ENCODE measurements at regions not wholly inside any gene's neighbourhood (a gene's known extent, or its start where the extent isn't known, plus 50 kb on each side); places are given as distances from the start of the nearest gene placed in this dataset.

DNA sequence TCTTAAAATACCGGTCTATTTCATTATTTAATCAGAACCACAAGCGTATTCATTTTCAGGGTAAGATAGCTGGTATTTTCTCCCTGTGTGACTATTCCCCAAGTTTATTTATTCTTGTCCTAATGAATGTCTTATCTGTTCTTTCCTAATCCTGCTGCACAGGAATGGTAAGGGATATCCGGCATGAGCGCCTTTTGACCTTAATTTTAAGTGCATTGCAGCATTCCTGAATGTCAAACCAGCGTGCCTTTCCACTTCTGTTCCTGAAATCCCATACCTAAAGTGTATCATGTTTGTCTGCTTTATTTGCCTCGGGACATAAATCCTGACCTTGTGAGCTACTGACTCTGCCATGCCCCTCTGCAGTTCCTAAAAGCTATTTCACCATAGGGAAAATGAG lies 1713.2 kb upstream of the FLRT2 start:
- DNase-seq = no peak
- ATAC-seq = no peak
- Mint-ChIP-seq H3K27me3 (ENCODE audit: low read depth) (no peaks in the 10 kb centered on the region), H3K4me3 (no peak overlapping the region), H3K4me1 (ENCODE audit: low read depth) (no peaks in the 10 kb centered on the region), H3K36me3 (ENCODE audit: insufficient read depth) (no peaks in the 10 kb centered on the region), H3K9me3 (peaks cover 11% of the 10 kb centered on the region)

GRCh38 chr14:83825843-83826242 lies 1704.1 kb upstream of the FLRT2 start:
- peaks cover 21% of the 10 kb centered on the region for H3K9me3 Mint-ChIP-seq
- H3K4me3 Mint-ChIP-seq = no peak overlapping the region
- DNase-seq (no peak), ATAC-seq (no peak)
- H3K36me3 Mint-ChIP-seq (ENCODE audit: insufficient read depth) = no peaks in the 10 kb centered on the region
- H3K27me3 Mint-ChIP-seq (ENCODE audit: low read depth) = no peaks in the 10 kb centered on the region
- no peaks in the 10 kb centered on the region for H3K4me1 Mint-ChIP-seq (ENCODE audit: low read depth)

- no peak for ATAC-seq
- Mint-ChIP-seq H3K4me1 (ENCODE audit: low read depth) (no peaks in the 10 kb centered on the region), H3K36me3 (ENCODE audit: insufficient read depth) (no peaks in the 10 kb centered on the region), H3K27me3 (ENCODE audit: low read depth) (no peaks in the 10 kb centered on the region), H3K9me3 (peaks cover 17% of the 10 kb centered on the region), H3K4me3 (no peak overlapping the region)
- DNase-seq = no peak
Measured at GRCh38 chr14:83826838-83827237, 1703.1 kb upstream of the FLRT2 start.

DNA sequence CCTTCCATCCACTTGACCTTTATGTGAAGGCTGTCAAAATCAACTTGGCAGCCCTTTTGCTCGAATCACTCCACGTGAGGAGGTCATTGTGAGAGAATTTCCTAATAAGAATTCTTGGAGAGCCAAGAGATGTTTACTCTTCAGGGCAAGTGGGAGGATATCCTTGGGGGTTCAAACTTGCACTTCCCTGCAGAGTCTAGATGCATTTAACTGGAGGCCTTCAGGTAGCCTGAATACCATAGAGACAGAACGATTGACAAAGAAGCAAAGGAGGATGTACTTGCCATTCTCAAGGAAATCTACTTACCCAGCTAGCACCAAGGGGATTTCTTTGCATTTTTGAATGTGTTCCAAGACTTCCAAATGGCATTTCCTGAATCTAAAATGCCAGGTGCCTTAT lies 1702.6 kb upstream of the FLRT2 start:
- Mint-ChIP-seq H3K36me3 (ENCODE audit: insufficient read depth) (no peaks in the 10 kb centered on the region), H3K4me1 (ENCODE audit: low read depth) (no peaks in the 10 kb centered on the region), H3K9me3 (peaks cover 16% of the 10 kb centered on the region), H3K4me3 (no peak overlapping the region), H3K27me3 (ENCODE audit: low read depth) (no peaks in the 10 kb centered on the region)
- ATAC-seq = no peak
- no peak for DNase-seq

DNA sequence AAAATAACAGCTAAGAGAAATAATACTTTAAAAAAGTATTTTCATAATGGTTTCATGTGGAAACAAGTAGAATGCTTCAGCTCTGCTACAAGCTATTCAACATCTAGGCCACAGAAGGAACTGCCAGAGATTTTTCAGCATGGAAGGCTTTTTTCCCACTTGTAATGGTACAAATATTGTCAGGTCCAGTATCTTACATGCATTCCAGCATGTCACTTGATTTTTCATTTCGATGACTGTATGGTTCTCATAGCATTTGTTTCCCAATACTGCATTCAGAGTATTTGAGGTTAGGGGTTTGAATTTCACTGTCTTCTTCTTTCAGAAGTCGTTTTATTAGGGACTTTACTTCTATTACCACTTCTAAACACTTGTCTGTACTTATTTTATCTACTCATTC lies 1701.5 kb upstream of the FLRT2 start:
- DNase-seq = no peak
- H3K4me1 Mint-ChIP-seq (ENCODE audit: low read depth) = no peaks in the 10 kb centered on the region
- H3K36me3 Mint-ChIP-seq (ENCODE audit: insufficient read depth) = no peaks in the 10 kb centered on the region
- H3K4me3 Mint-ChIP-seq = no peak overlapping the region
- no peaks in the 10 kb centered on the region for H3K27me3 Mint-ChIP-seq (ENCODE audit: low read depth)
- peaks cover 13% of the 10 kb centered on the region for H3K9me3 Mint-ChIP-seq
- ATAC-seq = no peak

DNA sequence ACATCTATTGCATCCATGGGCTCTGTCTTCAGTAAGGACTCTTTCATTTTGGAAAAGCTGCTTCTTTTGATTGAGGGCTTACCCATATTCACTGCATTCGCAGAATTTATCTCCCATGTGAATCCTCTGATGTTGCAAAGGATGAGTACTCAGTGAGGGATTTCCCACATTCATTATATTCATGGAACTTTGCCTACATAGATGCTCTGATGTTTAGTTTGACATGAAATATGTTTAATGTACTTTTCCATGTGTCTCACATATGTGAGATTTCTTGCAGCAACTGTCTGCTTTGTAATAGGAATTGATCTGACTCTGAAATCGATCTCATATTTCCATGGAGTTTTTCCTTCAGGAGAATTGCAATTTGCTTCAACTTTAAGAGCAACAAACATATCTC lies 1699.6 kb upstream of the FLRT2 start:
- H3K36me3 Mint-ChIP-seq (ENCODE audit: insufficient read depth) = no peaks in the 10 kb centered on the region
- H3K4me3 Mint-ChIP-seq = no peak overlapping the region
- ATAC-seq (no peak), DNase-seq (no peak)
- no peaks in the 10 kb centered on the region for H3K4me1 Mint-ChIP-seq (ENCODE audit: low read depth)
- no peaks in the 10 kb centered on the region for H3K27me3 Mint-ChIP-seq (ENCODE audit: low read depth)
- peaks cover 13% of the 10 kb centered on the region for H3K9me3 Mint-ChIP-seq

- ATAC-seq = no peak
- Mint-ChIP-seq H3K9me3 (peaks cover 8% of the 10 kb centered on the region), H3K36me3 (ENCODE audit: insufficient read depth) (no peaks in the 10 kb centered on the region), H3K27me3 (ENCODE audit: low read depth) (no peaks in the 10 kb centered on the region), H3K4me1 (ENCODE audit: low read depth) (no peaks in the 10 kb centered on the region), H3K4me3 (no peak overlapping the region)
- DNase-seq = no peak
Measured at GRCh38 chr14:83838226-83838625, 1691.7 kb upstream of the FLRT2 start.

GRCh38 chr14:83842547-83842946 lies 1687.4 kb upstream of the FLRT2 start:
- Mint-ChIP-seq H3K36me3 (ENCODE audit: insufficient read depth) (no peaks in the 10 kb centered on the region), H3K27me3 (ENCODE audit: low read depth) (no peaks in the 10 kb centered on the region), H3K4me3 (no peak overlapping the region), H3K4me1 (ENCODE audit: low read depth) (no peaks in the 10 kb centered on the region), H3K9me3 (peaks cover 8% of the 10 kb centered on the region)
- DNase-seq (no peak), ATAC-seq (no peak)

GRCh38 chr14:83847102-83847501 lies 1682.8 kb upstream of the FLRT2 start:
- H3K4me1 Mint-ChIP-seq (ENCODE audit: low read depth) = no peaks in the 10 kb centered on the region
- H3K27me3 Mint-ChIP-seq (ENCODE audit: low read depth) = no peaks in the 10 kb centered on the region
- no peak overlapping the region for H3K4me3 Mint-ChIP-seq
- H3K9me3 Mint-ChIP-seq = peaks cover 11% of the 10 kb centered on the region
- H3K36me3 Mint-ChIP-seq (ENCODE audit: insufficient read depth) = no peaks in the 10 kb centered on the region
- DNase-seq (no peak), ATAC-seq (no peak)

DNA sequence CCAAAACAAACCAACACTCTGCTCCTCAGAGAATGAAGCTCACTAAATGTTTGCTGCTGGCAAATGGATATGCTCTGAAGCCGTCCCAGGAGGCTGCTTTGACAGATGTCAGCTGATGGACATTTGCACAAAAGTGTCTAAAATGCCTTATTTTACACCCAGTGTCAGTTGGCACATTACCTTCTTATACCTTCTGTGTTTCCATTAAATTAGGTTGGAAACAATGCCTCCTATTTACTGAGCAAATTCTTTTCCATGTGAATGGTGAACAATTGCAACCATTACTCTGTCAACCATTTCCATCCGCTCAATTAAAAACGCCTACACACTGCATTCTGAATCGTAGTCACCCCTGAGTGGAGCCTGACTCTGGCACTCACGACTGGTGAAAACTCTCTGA lies 1679.9 kb upstream of the FLRT2 start:
- H3K9me3 Mint-ChIP-seq = peaks cover 11% of the 10 kb centered on the region
- no peaks in the 10 kb centered on the region for H3K27me3 Mint-ChIP-seq (ENCODE audit: low read depth)
- no peaks in the 10 kb centered on the region for H3K4me1 Mint-ChIP-seq (ENCODE audit: low read depth)
- ATAC-seq = no peak
- H3K36me3 Mint-ChIP-seq (ENCODE audit: insufficient read depth) = no peaks in the 10 kb centered on the region
- DNase-seq = no peak
- H3K4me3 Mint-ChIP-seq = no peak overlapping the region

GRCh38 chr14:83856334-83856733 lies 1673.6 kb upstream of the FLRT2 start:
- no peaks in the 10 kb centered on the region for H3K4me1 Mint-ChIP-seq (ENCODE audit: low read depth)
- ATAC-seq (no peak), DNase-seq (no peak)
- peaks cover 16% of the 10 kb centered on the region for H3K9me3 Mint-ChIP-seq
- no peaks in the 10 kb centered on the region for H3K27me3 Mint-ChIP-seq (ENCODE audit: low read depth)
- H3K36me3 Mint-ChIP-seq (ENCODE audit: insufficient read depth) = no peaks in the 10 kb centered on the region
- H3K4me3 Mint-ChIP-seq = no peak overlapping the region

- no peak for ATAC-seq
- no peak for DNase-seq
- Mint-ChIP-seq H3K4me1 (ENCODE audit: low read depth) (no peaks in the 10 kb centered on the region), H3K27me3 (ENCODE audit: low read depth) (no peaks in the 10 kb centered on the region), H3K9me3 (peaks cover 17% of the 10 kb centered on the region), H3K4me3 (no peak overlapping the region), H3K36me3 (ENCODE audit: insufficient read depth) (no peaks in the 10 kb centered on the region)
Measured at GRCh38 chr14:83860631-83861155, 1669.3 kb upstream of the FLRT2 start.

DNA sequence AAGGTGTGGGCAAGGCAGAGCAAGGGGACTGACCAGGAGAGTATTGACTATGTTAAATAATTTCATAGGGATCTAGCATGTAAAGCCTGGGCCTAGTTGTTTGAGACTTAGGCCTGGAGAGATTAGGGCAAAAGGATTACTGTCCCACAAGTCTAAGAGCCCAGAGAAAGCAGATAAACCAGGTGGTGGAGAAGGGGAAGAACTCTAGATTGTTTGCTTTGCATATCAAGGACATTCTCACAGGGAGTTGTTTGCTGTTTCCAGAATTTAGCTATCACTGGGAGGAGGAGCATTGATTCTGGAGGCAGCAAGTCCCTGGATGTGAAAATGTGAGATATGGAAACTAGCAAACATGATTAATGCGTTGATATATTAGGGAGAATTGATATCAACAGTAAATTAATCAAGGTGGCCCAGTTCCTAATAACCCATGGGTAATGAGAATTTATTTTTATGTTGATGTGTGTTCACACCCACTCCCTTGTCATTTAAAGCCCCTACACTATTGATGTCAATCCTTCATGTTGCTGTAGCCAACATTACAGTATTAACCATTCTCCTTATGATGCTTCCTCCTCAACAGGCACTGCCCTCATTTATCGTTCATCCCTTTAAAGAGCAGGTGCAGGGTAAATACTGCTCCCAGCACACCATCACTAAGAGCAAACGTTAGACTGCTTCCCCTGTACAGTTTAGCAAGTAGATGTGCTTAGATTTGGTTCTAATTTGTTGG lies 1666.7 kb upstream of the FLRT2 start:
- Mint-ChIP-seq H3K9me3 (peaks cover 19% of the 10 kb centered on the region), H3K27me3 (ENCODE audit: low read depth) (no peaks in the 10 kb centered on the region), H3K4me3 (no peak overlapping the region), H3K36me3 (ENCODE audit: insufficient read depth) (no peaks in the 10 kb centered on the region), H3K4me1 (ENCODE audit: low read depth) (no peaks in the 10 kb centered on the region)
- no peak for ATAC-seq
- DNase-seq = no peak

DNA sequence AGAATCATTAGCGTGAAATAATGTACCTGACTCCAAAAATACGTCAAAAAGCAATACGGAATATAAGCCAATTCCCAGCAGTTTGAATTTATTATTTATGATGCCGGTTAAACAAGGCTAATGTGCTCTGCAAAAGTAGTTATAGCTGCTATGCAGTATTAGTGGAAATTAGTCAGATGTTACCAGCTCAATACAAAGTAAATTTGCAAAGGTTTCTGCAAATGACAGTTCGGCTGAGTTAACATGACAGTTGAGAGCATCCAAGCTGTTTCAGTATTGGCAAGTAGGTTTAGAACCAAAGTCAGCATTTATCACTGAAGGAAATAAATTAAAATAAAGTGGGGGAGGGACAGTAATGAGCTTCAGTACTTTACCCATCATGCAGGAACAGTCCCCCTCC lies 1665.8 kb upstream of the FLRT2 start:
- no peak for ATAC-seq
- DNase-seq = no peak
- Mint-ChIP-seq H3K36me3 (ENCODE audit: insufficient read depth) (no peaks in the 10 kb centered on the region), H3K27me3 (ENCODE audit: low read depth) (no peaks in the 10 kb centered on the region), H3K4me3 (no peak overlapping the region), H3K4me1 (ENCODE audit: low read depth) (no peaks in the 10 kb centered on the region), H3K9me3 (peaks cover 22% of the 10 kb centered on the region)

- Mint-ChIP-seq H3K27me3 (ENCODE audit: low read depth) (no peaks in the 10 kb centered on the region), H3K4me1 (ENCODE audit: low read depth) (no peaks in the 10 kb centered on the region), H3K4me3 (no peak overlapping the region), H3K9me3 (peaks cover 15% of the 10 kb centered on the region), H3K36me3 (ENCODE audit: insufficient read depth) (no peaks in the 10 kb centered on the region)
- DNase-seq (no peak), ATAC-seq (no peak)
Measured at GRCh38 chr14:83867566-83868225, 1662.2 kb upstream of the FLRT2 start.
